Calu3 (cell line): ENCODE measurements at regions not wholly inside any gene's neighbourhood (a gene's known extent, or its start where the extent isn't known, plus 50 kb on each side); places are given as distances from the start of the nearest gene placed in this dataset.
"Not testable (repeated sequence)": the region's sequence is repeated elsewhere in the genome, so short reads cannot be mapped to it uniquely, and the experiment has no call there.

Source experiments
- BruUV-seq: library from RNA; stranded (reverse); fragments of 400-500 nt; replicated peaks from 2 replicates; lab custom pipeline; 2021; lab: Mats Ljungman, UMichigan
- CTCF ChIA-PET: fragments of 300-600 bp; sonication (Branson Sonifier 250); formaldehyde crosslinking; loops from one replicate; lab custom pipeline; 2022; ENCODE audit warnings: antibody characterized with exemption; lab: Charles Lee
- DNase-seq: peaks from one replicate; pipeline ENCODE4 v3.0.0; 2022
- H3K27ac Mint-ChIP-seq: one replicate; pipeline ENCODE4 v1.8.0; 2022; ENCODE audit warnings: mixed read lengths; ENCODE audit not compliant: unreplicated experiment
- H3K27me3 Mint-ChIP-seq: one replicate; pipeline ENCODE4 v1.8.0; 2022; ENCODE audit warnings: mixed read lengths; ENCODE audit not compliant: unreplicated experiment
- H3K36me3 Mint-ChIP-seq: one replicate; pipeline ENCODE4 v1.8.0; 2022; ENCODE audit warnings: mild to moderate bottlenecking, moderate library complexity, mixed read lengths; ENCODE audit not compliant: insufficient read depth, unreplicated experiment
- H3K4me1 Mint-ChIP-seq: one replicate; pipeline ENCODE4 v1.8.0; 2022; ENCODE audit warnings: mild to moderate bottlenecking, low read depth, mixed read lengths; ENCODE audit not compliant: unreplicated experiment
- H3K4me3 Mint-ChIP-seq: one replicate; pipeline ENCODE4 v1.8.0; 2022; ENCODE audit warnings: mild to moderate bottlenecking, low read depth, moderate library complexity, mixed read lengths; ENCODE audit not compliant: unreplicated experiment
- H3K9me3 Mint-ChIP-seq: one replicate; pipeline ENCODE4 v1.8.0; 2022; ENCODE audit warnings: low read depth, mixed read lengths; ENCODE audit not compliant: unreplicated experiment
- CTCF ChIP-seq: fragments of 200-600 bp; IDR thresholded peaks from one replicate; pipeline ENCODE4 v1.8.0; 2022; ENCODE audit warnings: antibody characterized with exemption; ENCODE audit not compliant: unreplicated experiment
- intact Hi-C: fragments of 100-400 bp; cut with micrococcal nuclease; formaldehyde crosslinking; loops from one replicate; pipeline ENCODE4 v1.10.0; 2022; ENCODE audit not compliant: unreplicated experiment

GRCh38 chr9:1890201-1890600 lies 124.9 kb upstream of the SMARCA2 start:
- intact Hi-C loops: no loop called here
- TF ChIP-seq CTCF: no peak
- Mint-ChIP-seq H3K27ac (no peak overlapping the region), H3K27me3 (no peaks in the 10 kb centered on the region), H3K4me1 (no peaks in the 10 kb centered on the region), H3K36me3 (no peaks in the 10 kb centered on the region), H3K9me3 (no peaks in the 10 kb centered on the region), H3K4me3 (no peak overlapping the region)
- no TSS peak for BruUV-seq
- no peak for DNase-seq
- CTCF ChIA-PET: no interaction called here

GRCh38 chr9:1890816-1891215 lies 124.3 kb upstream of the SMARCA2 start:
- Mint-ChIP-seq H3K9me3 (no peaks in the 10 kb centered on the region), H3K27me3 (no peaks in the 10 kb centered on the region), H3K4me1 (no peaks in the 10 kb centered on the region), H3K27ac (no peak overlapping the region), H3K36me3 (no peaks in the 10 kb centered on the region), H3K4me3 (no peak overlapping the region)
- BruUV-seq: no TSS peak
- CTCF ChIA-PET: no interaction called here
- intact Hi-C loops: no loop called here
- no peak for TF ChIP-seq CTCF
- DNase-seq: no peak

DNA sequence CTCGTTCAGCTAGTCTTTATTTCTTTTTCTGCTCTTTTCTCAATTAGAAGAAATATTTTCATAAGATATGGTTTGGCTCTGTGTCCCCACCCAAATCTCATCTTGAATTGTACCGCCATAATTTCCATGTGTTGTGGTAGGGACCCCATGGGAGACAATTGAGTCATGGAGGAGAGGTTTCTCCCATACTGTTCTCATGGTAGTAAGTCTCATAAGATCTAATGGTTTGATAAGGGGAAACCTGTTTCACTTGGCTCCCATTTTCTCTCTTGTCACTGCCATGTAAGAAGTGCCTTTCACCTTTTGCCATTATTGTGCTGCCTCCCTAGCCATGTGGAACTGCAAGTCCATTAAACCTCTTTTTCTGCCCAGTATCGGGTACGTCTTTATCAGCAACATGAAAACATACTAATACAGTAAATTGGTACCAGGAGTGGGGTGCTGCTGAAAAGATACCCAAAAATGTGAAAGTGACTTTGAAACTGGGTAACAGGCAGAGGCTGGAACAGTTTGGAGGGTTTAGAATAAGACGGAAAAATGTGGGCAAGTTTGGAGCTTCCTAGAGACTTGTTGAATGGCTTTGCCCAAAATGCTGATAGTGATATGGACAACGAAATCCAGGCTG lies 112.0 kb upstream of the SMARCA2 start:
- DNase-seq, H3K9me3 Mint-ChIP-seq, BruUV-seq, H3K4me3 Mint-ChIP-seq, CTCF ChIA-PET, H3K27ac Mint-ChIP-seq, intact Hi-C loops, H3K36me3 Mint-ChIP-seq, H3K4me1 Mint-ChIP-seq, H3K27me3 Mint-ChIP-seq: not testable (repeated sequence)

GRCh38 chr9:1907465-1907864 lies 107.7 kb upstream of the SMARCA2 start:
- no peak for TF ChIP-seq CTCF
- CTCF ChIA-PET: no interaction called here
- intact Hi-C loops: no loop called here
- BruUV-seq: no TSS peak
- no peak overlapping the region for H3K4me3 Mint-ChIP-seq
- no peak for DNase-seq
- H3K36me3 Mint-ChIP-seq: no peaks in the 10 kb centered on the region
- peaks cover 7% of the 10 kb centered on the region for H3K27me3 Mint-ChIP-seq
- H3K4me1 Mint-ChIP-seq: no peaks in the 10 kb centered on the region
- peaks cover 7% of the 10 kb centered on the region for H3K9me3 Mint-ChIP-seq
- H3K27ac Mint-ChIP-seq: no peak overlapping the region

- H3K27me3 Mint-ChIP-seq: peaks cover 7% of the 10 kb centered on the region
- H3K27ac Mint-ChIP-seq: no peak overlapping the region
- peaks cover 3% of the 10 kb centered on the region for H3K9me3 Mint-ChIP-seq
- CTCF ChIA-PET: no interaction called here
- no peak overlapping the region for H3K4me3 Mint-ChIP-seq
- intact Hi-C loops: no loop called here
- TF ChIP-seq CTCF: no peak
- BruUV-seq: no TSS peak
- DNase-seq: no peak
- no peaks in the 10 kb centered on the region for H3K4me1 Mint-ChIP-seq
- no peaks in the 10 kb centered on the region for H3K36me3 Mint-ChIP-seq
Measured at GRCh38 chr9:1909322-1909721, 105.8 kb upstream of the SMARCA2 start.
